Activated T-cell treated with anti-CD3 and anti-CD28 coated beads, Interleukin-2, amount 50 U/mL, for 4 hours (primary cell): ENCODE measurements at regions not wholly inside any gene's neighbourhood (a gene's known extent, or its start where the extent isn't known, plus 50 kb on each side); places are given as distances from the start of the nearest gene placed in this dataset.
"Not testable (repeated sequence)": the region's sequence is repeated elsewhere in the genome, so short reads cannot be mapped to it uniquely, and the experiment has no call there.

Source experiments
- ATAC-seq, 2 donors: fragments of 200-7000 bp; cut with Tn5 transposase; one replicate each; pipeline ENCODE4 v1.10.0; 2021
- DNase-seq: peaks from one replicate; pipeline ENCODE4 v3.0.0-alpha.2; 2020
- H3K27me3 Mint-ChIP-seq: one replicate; pipeline ENCODE4 v1.8.0; 2021; ENCODE audit warnings: low read depth, mixed read lengths
- H3K36me3 Mint-ChIP-seq: one replicate; pipeline ENCODE4 v1.8.0; 2022; ENCODE audit warnings: mixed read lengths; ENCODE audit not compliant: insufficient read depth
- H3K4me1 Mint-ChIP-seq: one replicate; pipeline ENCODE4 v1.8.0; 2021; ENCODE audit warnings: low read depth, mixed read lengths
- H3K4me3 Mint-ChIP-seq: one replicate; pipeline ENCODE4 v1.8.0; 2021; ENCODE audit warnings: mild to moderate bottlenecking, moderate library complexity, mixed read lengths
- H3K9me3 Mint-ChIP-seq: one replicate; pipeline ENCODE4 v1.8.0; 2021; ENCODE audit warnings: mixed read lengths

DNA sequence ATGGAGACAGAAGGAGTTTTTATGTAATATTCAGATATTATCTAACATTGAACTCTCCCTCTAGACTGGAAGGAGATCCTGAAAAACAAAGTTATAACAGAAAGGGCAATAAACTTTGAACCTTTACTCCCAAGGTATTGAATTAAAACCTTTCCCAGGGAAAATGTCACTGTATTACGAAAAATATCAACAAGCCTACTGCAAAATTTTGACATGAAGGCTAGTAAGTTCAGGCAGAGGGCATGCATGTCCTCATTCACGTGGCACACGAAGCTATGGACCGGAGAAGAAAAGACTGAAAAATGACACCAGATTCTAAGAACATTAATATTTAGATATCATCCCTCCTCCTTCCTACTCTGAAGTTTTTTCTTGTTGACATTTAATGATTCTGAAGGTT lies 638.8 kb downstream of the LRRC70 start:
- Mint-ChIP-seq H3K4me1 (no peaks in the 10 kb centered on the region), H3K4me3 (no peak overlapping the region), H3K9me3 (peaks cover 4% of the 10 kb centered on the region), H3K27me3 (no peaks in the 10 kb centered on the region), H3K36me3 (no peaks in the 10 kb centered on the region)
- no peak for DNase-seq
- ATAC-seq, result no peak

DNA sequence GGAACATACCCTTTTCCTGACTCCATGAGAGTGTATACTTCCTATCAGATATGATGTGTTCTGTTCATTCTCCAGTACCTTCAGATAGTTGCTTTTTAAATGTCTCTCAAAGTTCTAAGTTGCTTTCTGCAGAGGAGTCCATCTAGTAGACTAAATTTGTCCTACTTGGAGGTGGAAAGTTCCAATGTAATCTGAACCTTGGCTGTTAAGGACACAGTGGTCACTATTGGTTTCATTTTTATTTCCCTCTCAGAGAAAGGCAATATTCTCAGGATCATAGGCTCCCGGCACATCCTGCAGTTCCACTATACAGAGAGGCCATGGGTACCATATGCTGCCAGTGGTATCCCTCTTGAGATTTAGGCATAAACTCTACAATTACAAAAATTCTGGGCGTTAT lies 634.6 kb downstream of the LRRC70 start:
- ATAC-seq, result no peak
- no peak overlapping the region for H3K4me3 Mint-ChIP-seq

DNA sequence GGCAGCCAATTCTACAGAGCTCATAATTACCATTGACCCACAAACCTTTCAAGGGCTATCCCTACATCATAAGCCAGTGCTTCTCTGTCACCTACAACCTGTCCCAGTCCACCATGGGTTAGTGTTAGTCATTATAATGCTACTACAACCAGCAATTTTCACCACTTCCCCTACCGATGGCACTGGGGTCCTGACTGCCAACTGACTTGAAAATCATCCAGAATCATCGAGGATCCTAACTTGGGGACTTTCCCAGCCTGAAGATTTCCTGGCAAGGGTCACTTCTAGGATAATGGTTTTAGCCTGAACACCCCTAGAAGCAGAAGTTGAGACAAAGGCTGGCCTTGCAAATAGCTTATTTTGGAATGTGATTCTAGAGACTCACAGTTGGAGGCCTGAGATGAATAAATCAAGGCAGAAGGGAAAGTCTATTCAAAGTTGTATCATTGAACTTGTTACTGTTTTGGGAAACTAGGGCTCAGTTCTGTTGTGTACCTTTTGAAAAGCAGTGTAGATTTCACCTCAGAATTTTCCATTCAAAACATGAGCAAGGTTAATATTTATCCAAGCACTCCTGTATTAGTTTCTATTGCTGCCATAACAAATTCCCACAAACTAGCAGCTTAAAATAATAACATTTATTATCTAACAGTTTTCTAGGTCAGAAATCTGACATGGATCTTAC lies 633.0 kb downstream of the LRRC70 start:
- Mint-ChIP-seq H3K36me3 (no peaks in the 10 kb centered on the region), H3K27me3 (no peaks in the 10 kb centered on the region), H3K4me3 (no peak overlapping the region), H3K9me3 (peaks cover 4% of the 10 kb centered on the region), H3K4me1 (no peaks in the 10 kb centered on the region)
- ATAC-seq, result no peak
- no peak for DNase-seq

More for the DNA sequence above, 634.6 kb downstream of the LRRC70 start:
- DNase-seq, result no peak
- H3K9me3 Mint-ChIP-seq, result peaks cover 4% of the 10 kb centered on the region
- H3K36me3 Mint-ChIP-seq, result no peaks in the 10 kb centered on the region
- H3K4me1 Mint-ChIP-seq, result no peaks in the 10 kb centered on the region
- H3K27me3 Mint-ChIP-seq, result no peaks in the 10 kb centered on the region

DNA sequence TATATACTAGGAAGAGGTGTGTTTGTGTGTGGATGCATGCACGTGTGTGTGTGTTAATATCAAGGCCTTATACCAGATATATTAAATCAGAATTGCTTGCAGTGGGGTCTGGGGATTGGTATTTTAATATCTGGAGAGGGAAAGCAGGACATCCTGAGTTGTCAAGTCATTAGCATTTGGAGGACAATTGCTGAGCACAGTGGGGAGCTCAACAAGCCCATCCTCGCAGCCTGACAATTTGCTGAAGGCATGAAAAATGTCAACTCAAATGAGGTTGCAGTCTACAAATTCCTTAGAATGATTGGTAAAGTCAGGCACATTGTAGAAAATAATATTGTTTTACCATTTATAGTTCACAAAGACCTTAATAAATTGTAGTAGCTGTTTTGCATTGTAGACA lies 627.4 kb downstream of the LRRC70 start:
- no peak for ATAC-seq
- H3K4me3 Mint-ChIP-seq, result no peak overlapping the region
- no peaks in the 10 kb centered on the region for H3K4me1 Mint-ChIP-seq
- DNase-seq, result no peak
- no peaks in the 10 kb centered on the region for H3K36me3 Mint-ChIP-seq
- peaks cover 16% of the 10 kb centered on the region for H3K9me3 Mint-ChIP-seq
- H3K27me3 Mint-ChIP-seq, result no peaks in the 10 kb centered on the region

DNA sequence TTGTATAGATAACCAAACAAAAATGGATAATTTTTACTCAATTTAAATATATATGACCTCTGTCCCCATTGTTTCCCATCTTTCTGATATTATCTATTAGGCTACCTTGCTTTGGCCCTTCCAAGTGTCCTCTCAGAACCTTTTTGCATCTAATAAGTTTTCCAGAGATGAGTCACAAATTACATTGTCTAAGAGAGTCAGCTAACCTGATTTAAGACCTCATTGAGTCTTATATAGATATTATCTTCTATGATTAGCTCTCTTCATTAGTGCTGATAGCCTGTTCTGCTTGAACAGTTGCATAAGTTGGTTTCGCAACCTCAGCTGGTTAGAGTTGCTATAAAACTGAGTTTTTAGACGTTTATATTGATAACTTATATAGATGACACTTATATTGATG lies 623.1 kb downstream of the LRRC70 start:
- Mint-ChIP-seq H3K9me3 (peaks cover 23% of the 10 kb centered on the region), H3K4me1 (no peaks in the 10 kb centered on the region), H3K36me3 (no peaks in the 10 kb centered on the region), H3K27me3 (no peaks in the 10 kb centered on the region), H3K4me3 (no peak overlapping the region)
- DNase-seq, result no peak
- ATAC-seq, result no peak

DNA sequence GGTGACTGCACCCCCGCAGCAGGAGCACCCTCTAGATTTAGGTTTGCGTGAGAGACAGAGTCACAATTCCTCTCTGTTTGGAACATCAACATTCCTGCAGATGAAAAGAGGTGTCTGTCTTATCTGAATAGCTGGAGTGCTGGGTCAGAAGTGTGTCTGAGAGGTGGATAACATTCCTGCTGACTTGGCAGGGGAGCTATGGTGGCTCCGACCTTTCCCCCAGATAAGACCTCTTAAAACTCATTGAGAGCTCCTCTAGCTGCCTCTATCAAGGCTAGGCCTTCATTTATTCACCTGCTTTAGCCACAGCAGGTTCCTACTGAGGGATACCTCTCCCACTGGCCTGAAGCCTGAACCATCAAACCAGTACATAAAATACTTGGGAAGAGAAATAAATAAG lies 615.5 kb downstream of the LRRC70 start:
- Mint-ChIP-seq H3K9me3 (peaks cover 7% of the 10 kb centered on the region), H3K4me3 (no peak overlapping the region), H3K27me3 (no peaks in the 10 kb centered on the region), H3K4me1 (no peaks in the 10 kb centered on the region), H3K36me3 (no peaks in the 10 kb centered on the region)
- ATAC-seq (no peak), DNase-seq (no peak)

DNA sequence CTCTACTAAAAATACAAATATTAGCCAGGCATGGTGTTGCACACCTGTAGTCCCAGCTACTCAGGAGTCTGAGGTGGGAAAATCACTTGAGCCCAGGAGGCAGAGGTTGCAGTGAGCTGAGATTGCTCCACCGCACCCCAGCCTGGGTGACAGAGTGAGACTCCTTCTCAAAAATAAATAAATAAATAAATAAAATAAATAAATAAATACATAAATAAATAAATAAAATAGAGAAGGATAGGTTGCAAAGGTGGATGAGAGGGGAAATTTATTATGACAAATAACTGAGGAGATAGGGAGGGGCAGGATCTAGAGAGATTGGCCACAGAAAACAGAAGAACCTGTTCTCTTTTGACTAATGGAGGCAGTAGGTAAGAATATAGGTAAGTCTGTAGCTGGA lies 601.6 kb downstream of the LRRC70 start:
- not testable (repeated sequence) for ATAC-seq, H3K27me3 Mint-ChIP-seq, H3K36me3 Mint-ChIP-seq, H3K4me1 Mint-ChIP-seq, DNase-seq, H3K4me3 Mint-ChIP-seq
- peaks cover 11% of the 10 kb centered on the region for H3K9me3 Mint-ChIP-seq

DNA sequence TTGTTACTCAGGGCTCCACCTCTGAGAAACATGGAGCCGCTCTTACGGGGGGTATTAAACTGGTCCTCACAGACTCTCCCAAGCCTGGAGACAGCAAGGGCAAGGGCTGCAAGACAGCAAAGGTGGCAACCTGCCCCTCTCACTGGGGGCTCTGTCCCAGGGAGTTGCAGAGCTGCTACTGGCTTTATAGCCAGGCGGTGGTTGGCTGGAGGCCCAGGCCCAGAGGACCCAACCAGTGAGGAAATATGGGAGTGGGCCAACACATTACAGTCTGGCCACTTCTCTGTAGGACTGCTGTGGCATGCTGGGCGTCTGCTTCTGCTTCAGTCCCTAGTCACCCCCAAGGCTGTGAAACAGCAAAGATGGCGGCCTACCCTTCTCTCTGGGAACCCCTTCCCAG lies 597.2 kb downstream of the LRRC70 start:
- Mint-ChIP-seq H3K36me3 (no peaks in the 10 kb centered on the region), H3K9me3 (peaks cover 5% of the 10 kb centered on the region), H3K4me3 (no peak overlapping the region), H3K4me1 (no peaks in the 10 kb centered on the region), H3K27me3 (no peaks in the 10 kb centered on the region)
- DNase-seq (no peak), ATAC-seq (no peak)

DNA sequence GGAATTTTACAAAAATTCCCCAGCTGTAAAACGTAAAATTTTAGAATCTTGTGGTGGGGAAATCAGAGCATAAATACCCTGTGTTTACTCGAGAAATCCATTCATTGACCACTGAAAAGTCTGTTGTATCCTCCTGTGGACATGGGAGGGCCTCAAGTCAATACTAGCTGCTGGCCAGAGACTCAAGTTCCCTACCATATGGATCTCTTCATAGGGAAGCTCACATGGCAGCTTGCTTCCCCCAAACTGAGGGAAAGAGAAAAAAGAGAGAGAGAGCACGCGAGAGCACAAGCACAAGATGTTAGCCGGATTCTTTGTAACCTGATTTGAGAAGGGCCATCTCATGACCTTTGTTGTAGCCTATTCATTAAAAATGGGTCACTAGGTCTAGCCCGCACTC lies 591.9 kb downstream of the LRRC70 start:
- no peaks in the 10 kb centered on the region for H3K9me3 Mint-ChIP-seq
- no peaks in the 10 kb centered on the region for H3K36me3 Mint-ChIP-seq
- no peak for ATAC-seq
- no peak for DNase-seq
- no peak overlapping the region for H3K4me3 Mint-ChIP-seq
- no peaks in the 10 kb centered on the region for H3K27me3 Mint-ChIP-seq
- H3K4me1 Mint-ChIP-seq, result no peaks in the 10 kb centered on the region

DNA sequence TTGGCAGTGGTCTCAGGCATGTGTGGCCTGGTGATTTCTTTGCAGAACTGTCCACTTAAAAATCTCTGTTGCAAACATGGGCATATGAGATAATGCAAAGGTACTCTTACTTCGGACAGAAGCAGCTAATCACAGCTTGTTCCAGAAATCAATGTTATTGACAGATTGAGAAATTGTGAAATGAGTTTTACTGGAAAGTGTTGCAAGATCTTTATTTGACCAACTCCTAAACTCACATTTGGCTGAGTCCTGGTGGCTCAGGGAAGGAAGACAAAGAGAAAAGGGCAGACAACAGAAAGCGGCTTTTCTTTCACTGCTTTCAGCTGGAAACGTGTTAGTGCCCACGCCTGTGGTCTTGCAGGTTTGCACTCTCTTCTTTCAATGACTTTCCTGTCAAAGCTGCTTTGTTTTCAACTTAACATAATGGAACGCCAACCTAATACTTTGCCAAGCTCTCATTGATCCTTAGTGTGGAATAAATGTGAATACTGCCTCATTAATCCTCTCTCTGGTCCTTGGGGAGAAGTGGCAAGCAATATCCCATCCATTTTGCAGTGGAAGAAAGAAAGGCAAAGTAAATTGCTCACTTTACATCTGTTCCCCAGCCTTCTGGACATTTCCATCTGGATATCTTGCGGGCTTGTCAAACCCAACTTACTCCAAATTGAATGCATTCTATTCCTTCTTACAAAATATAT lies 586.4 kb downstream of the LRRC70 start:
- no peak for ATAC-seq
- no peaks in the 10 kb centered on the region for H3K36me3 Mint-ChIP-seq
- no peaks in the 10 kb centered on the region for H3K27me3 Mint-ChIP-seq
- no peak overlapping the region for H3K4me3 Mint-ChIP-seq
- no peaks in the 10 kb centered on the region for H3K4me1 Mint-ChIP-seq
- H3K9me3 Mint-ChIP-seq, result no peaks in the 10 kb centered on the region
- DNase-seq, result no peak

DNA sequence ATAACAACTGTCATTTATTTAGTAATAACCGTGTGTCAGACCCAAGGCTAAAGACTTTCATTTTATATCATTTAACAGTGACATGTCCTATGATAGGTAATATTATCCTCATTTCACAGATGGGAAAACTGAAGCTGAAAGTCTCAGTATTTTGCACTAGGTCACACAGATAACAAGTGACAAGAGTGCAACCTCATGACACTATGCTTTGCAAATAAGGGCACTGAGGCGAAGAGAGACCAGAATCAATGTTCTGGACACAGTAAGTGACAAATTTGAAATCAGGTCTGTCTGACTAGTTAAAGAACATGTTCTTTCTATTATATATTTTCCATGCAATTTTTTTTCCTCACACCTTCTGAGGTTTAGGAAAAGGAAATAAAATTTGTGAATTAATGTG lies 585.7 kb downstream of the LRRC70 start:
- Mint-ChIP-seq H3K4me3 (no peak overlapping the region), H3K27me3 (no peaks in the 10 kb centered on the region), H3K36me3 (no peaks in the 10 kb centered on the region), H3K9me3 (no peaks in the 10 kb centered on the region), H3K4me1 (no peaks in the 10 kb centered on the region)
- DNase-seq (no peak), ATAC-seq (no peak)

DNA sequence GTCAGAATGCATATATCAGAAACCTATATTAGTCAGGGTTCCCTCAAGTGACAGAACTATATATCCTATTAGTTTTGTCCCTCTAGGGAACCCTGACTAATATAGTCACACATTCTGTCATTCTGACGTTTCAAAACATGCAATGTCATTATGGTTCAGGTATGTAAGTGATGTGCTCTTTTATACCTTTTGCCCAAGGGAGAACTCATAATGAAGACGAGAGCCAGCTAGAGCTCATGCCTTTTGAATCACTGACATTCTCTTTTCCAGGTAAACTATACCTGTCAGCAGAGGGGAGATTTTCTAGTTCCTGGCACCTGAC lies 576.7 kb downstream of the LRRC70 start:
- Mint-ChIP-seq H3K4me1 (no peaks in the 10 kb centered on the region), H3K36me3 (no peaks in the 10 kb centered on the region), H3K27me3 (no peaks in the 10 kb centered on the region), H3K4me3 (no peak overlapping the region), H3K9me3 (no peaks in the 10 kb centered on the region)
- DNase-seq (no peak), ATAC-seq (no peak)

DNA sequence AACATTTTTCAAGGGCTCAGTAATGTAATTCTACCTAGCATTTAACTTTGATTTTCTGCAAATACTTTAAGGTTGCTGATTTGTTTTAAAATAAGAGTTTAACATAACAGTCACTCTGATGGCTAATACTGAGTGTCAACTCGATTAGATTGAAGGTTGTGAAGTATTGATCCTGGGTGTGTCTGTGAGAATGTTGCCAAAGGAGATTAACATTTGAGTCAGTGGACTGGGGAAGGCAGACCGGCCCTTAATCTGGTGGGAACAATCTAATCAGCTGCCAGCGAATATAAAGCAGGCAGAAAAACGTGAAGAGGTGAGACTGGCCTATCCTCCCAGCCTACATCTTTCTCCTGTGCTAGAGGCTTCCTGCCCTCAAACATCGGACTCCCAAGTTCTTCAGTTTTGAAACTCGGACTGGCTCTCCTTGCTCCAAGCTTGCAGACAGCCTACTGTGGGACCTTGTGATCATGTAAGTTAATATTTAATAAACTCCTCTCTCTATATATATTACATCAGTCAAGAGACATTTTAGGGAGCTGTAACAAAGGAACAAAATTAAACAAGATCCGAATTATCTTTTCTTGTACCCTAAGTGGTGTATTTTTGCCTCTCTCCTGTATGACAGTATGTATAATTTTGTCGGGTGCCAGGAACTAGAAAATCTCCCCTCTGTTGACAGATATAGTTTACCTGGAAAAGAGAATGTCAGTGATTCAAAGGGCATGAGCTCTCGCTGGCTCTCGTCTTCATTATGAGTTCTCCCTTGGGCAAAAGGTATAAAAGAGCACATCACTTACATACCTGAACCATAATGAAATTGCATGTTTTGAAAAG lies 576.1 kb downstream of the LRRC70 start:
- H3K27me3 Mint-ChIP-seq, result no peaks in the 10 kb centered on the region
- H3K9me3 Mint-ChIP-seq, result no peaks in the 10 kb centered on the region
- no peak for DNase-seq
- no peak overlapping the region for H3K4me3 Mint-ChIP-seq
- no peaks in the 10 kb centered on the region for H3K36me3 Mint-ChIP-seq
- ATAC-seq, result no peak
- H3K4me1 Mint-ChIP-seq, result no peaks in the 10 kb centered on the region

DNA sequence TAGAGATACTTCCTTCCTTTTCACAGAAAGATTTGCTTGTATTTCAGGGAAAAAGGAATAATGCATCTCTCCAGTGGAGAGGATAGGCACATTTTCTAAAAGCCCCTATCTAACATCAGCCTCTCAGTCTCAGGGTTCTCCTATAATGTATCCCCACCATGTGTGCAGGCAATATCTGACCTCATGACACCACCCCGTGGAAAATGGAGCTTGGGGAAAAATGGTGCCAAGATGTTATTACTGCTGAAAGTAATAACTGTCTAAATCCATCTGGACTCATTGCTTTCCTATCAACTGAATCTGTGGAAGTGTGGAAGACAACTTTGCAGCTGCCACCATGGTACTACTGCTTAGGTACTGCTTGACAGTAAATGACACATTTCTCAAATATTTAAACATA lies 574.3 kb downstream of the LRRC70 start:
- no peak overlapping the region for H3K4me3 Mint-ChIP-seq
- no peaks in the 10 kb centered on the region for H3K27me3 Mint-ChIP-seq
- H3K9me3 Mint-ChIP-seq, result no peaks in the 10 kb centered on the region
- ATAC-seq (no peak), DNase-seq (no peak)
- H3K36me3 Mint-ChIP-seq, result no peaks in the 10 kb centered on the region
- H3K4me1 Mint-ChIP-seq, result no peaks in the 10 kb centered on the region

DNA sequence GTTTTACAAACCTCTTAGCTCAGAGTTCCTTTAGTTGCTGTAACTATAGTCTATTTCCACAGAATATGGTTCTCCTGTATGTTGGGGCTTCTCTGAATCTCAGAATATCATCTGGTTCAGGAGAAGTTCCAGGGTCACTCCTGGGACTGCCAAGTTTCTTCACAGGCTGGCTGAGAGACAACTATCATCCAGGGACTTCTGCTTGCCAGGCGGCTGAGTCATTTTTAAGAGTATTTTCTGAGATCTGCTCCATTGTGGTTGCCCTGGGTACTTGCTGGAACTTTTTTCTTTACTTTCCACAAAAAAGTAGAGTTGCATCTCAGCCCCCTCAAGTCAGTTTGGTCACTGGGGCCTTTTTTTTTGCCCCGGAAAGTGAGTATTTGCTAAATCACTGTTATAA lies 566.5 kb downstream of the LRRC70 start:
- H3K4me3 Mint-ChIP-seq, result no peak overlapping the region
- no peaks in the 10 kb centered on the region for H3K9me3 Mint-ChIP-seq
- no peaks in the 10 kb centered on the region for H3K36me3 Mint-ChIP-seq
- no peaks in the 10 kb centered on the region for H3K4me1 Mint-ChIP-seq
- ATAC-seq (no peak), DNase-seq (no peak)
- H3K27me3 Mint-ChIP-seq, result no peaks in the 10 kb centered on the region
